ENCODE measurements at regions not wholly inside any gene's neighbourhood (a gene's known extent, or its start where the extent isn't known, plus 50 kb on each side); places are given as distances from the start of the nearest gene placed in this dataset.

- Histone ChIP-seq H3K27me3 (no peaks in the 10 kb centered on the region), H3K9me3 (peaks cover 0 to 3% (median 0%) of the 10 kb centered on the region in 4 donors), H3K36me3 (no peaks in the 10 kb centered on the region), H3K4me3 (no peak overlapping the region), H3K4me1 (no peaks in the 10 kb centered on the region), H3K27ac (no peak overlapping the region)
- DNase-seq (no peak), ATAC-seq (ENCODE audit: low FRiP score in 2 of 2) (no peak)
- TF ChIP-seq POLR2AphosphoS5 (IDR thresholded peaks at IDR 0.05) = no peak
- no peak for TF ChIP-seq EP300 (IDR thresholded peaks at IDR 0.05)
- no peak for TF ChIP-seq POLR2A (IDR thresholded peaks at IDR 0.05)
- no peak for TF ChIP-seq CTCF (IDR thresholded peaks at IDR 0.05)
Observed at GRCh38 chr1:88080875-88081274, 603.2 kb upstream of the PKN2 start.

GRCh38 chr1:88088481-88088880, 595.6 kb upstream of the PKN2 start:
- H3K4me1 ChIP-seq = no peaks in the 10 kb centered on the region
- peaks cover 0 to 3% (median 0%) of the 10 kb centered on the region in 4 donors for H3K9me3 ChIP-seq
- TF ChIP-seq EP300 (IDR thresholded peaks at IDR 0.05) = no peak
- TF ChIP-seq POLR2A (IDR thresholded peaks at IDR 0.05) = no peak
- no peak for TF ChIP-seq CTCF (IDR thresholded peaks at IDR 0.05)
- TF ChIP-seq POLR2AphosphoS5 (IDR thresholded peaks at IDR 0.05) = no peak
- H3K36me3 ChIP-seq = no peaks in the 10 kb centered on the region
- H3K27ac ChIP-seq = no peak overlapping the region
- no peaks in the 10 kb centered on the region for H3K27me3 ChIP-seq
- DNase-seq (peak in 1 of 2 donors; percentile 1), ATAC-seq (ENCODE audit: low FRiP score in 2 of 2) (no peak)
- no peak overlapping the region for H3K4me3 ChIP-seq
- 89 to 95% methylated on average over 4 to 8 of the region's 8 CpGs for WGBS, 2 donors

- Histone ChIP-seq H3K4me1 (no peaks in the 10 kb centered on the region), H3K9me3 (peaks cover 0 to under 1% (median 0%) of the 10 kb centered on the region in 4 donors), H3K27ac (no peak overlapping the region), H3K27me3 (no peaks in the 10 kb centered on the region), H3K4me3 (no peak overlapping the region), H3K36me3 (no peaks in the 10 kb centered on the region)
- ATAC-seq (ENCODE audit: low FRiP score in 2 of 2) (no peak), DNase-seq (no peak)
- 0% methylated on average over 1 of the region's 1 CpG for WGBS, 2 donors
- TF ChIP-seq CTCF (IDR thresholded peaks at IDR 0.05) = no peak
- no peak for TF ChIP-seq EP300 (IDR thresholded peaks at IDR 0.05)
- TF ChIP-seq POLR2A (IDR thresholded peaks at IDR 0.05) = no peak
- TF ChIP-seq POLR2AphosphoS5 (IDR thresholded peaks at IDR 0.05) = no peak
Observed at GRCh38 chr1:88089961-88090360, 594.1 kb upstream of the PKN2 start.

GRCh38 chr1:88098881-88099280, 585.2 kb upstream of the PKN2 start:
- Histone ChIP-seq H3K27ac (no peak overlapping the region), H3K36me3 (no peaks in the 10 kb centered on the region), H3K27me3 (no peaks in the 10 kb centered on the region), H3K4me1 (no peaks in the 10 kb centered on the region), H3K9me3 (no peaks in the 10 kb centered on the region), H3K4me3 (no peak overlapping the region)
- DNase-seq (no peak), ATAC-seq (ENCODE audit: low FRiP score in 2 of 2) (no peak)
- WGBS, 2 donors = 68 to 73% methylated on average over 3 of the region's 3 CpGs
- TF ChIP-seq EP300 (IDR thresholded peaks at IDR 0.05) = no peak
- TF ChIP-seq POLR2A (IDR thresholded peaks at IDR 0.05) = no peak
- no peak for TF ChIP-seq POLR2AphosphoS5 (IDR thresholded peaks at IDR 0.05)
- TF ChIP-seq CTCF (IDR thresholded peaks at IDR 0.05) = no peak

GRCh38 chr1:88101041-88101440, 583.0 kb upstream of the PKN2 start:
- DNase-seq (no peak), ATAC-seq (ENCODE audit: low FRiP score in 2 of 2) (no peak)
- Histone ChIP-seq H3K36me3 (no peaks in the 10 kb centered on the region), H3K4me1 (no peaks in the 10 kb centered on the region), H3K27ac (no peak overlapping the region), H3K27me3 (no peaks in the 10 kb centered on the region), H3K4me3 (no peak overlapping the region), H3K9me3 (no peaks in the 10 kb centered on the region)
- TF ChIP-seq EP300 (IDR thresholded peaks at IDR 0.05) (no peak), POLR2AphosphoS5 (IDR thresholded peaks at IDR 0.05) (no peak), CTCF (IDR thresholded peaks at IDR 0.05) (no peak), POLR2A (IDR thresholded peaks at IDR 0.05) (no peak)
- 69 to 77% methylated on average over 1 of the region's 1 CpG for WGBS, 2 donors
